Neuronal stem cell (in vitro differentiated cells): ENCODE measurements at regions not wholly inside any gene's neighbourhood (a gene's known extent, or its start where the extent isn't known, plus 50 kb on each side); places are given as distances from the start of the nearest gene placed in this dataset.

Source experiments
- DNase-seq: peaks from one replicate; pipeline ENCODE4 v3.0.0-alpha.2; 2013; ENCODE audit warnings: low spot score
- H2AFZ ChIP-seq: one replicate; pipeline ENCODE4 v1.6.1; 2013; ENCODE audit warnings: mild to moderate bottlenecking, low read length, inconsistent platforms
- H2AK5ac ChIP-seq: 2 replicates; pipeline ENCODE4 v1.6.1; 2013; ENCODE audit warnings: low read depth, mild to moderate bottlenecking, inconsistent platforms, low read length, moderate library complexity, mixed read lengths
- H2BK120ac ChIP-seq: 2 replicates; pipeline ENCODE4 v1.6.1; 2013; ENCODE audit warnings: low read depth, mild to moderate bottlenecking, inconsistent platforms, low read length, moderate library complexity, mixed read lengths
- H2BK12ac ChIP-seq: one replicate; pipeline ENCODE4 v1.6.1; 2013; ENCODE audit warnings: low read length, inconsistent platforms
- H2BK15ac ChIP-seq: 2 replicates; pipeline ENCODE4 v1.6.1; 2013; ENCODE audit warnings: mild to moderate bottlenecking, low read length, inconsistent platforms, mixed read lengths
- H2BK5ac ChIP-seq: one replicate; pipeline ENCODE4 v1.6.1; 2013; ENCODE audit warnings: inconsistent platforms, mild to moderate bottlenecking, low read length, moderate library complexity
- H3K14ac ChIP-seq: one replicate; pipeline ENCODE4 v1.6.1; 2013; ENCODE audit warnings: low read length, inconsistent platforms
- H3K18ac ChIP-seq: 2 replicates; pipeline ENCODE4 v1.6.1; 2013; ENCODE audit warnings: low read length, inconsistent platforms
- H3K23ac ChIP-seq: 2 replicates; pipeline ENCODE4 v1.6.1; 2013; ENCODE audit warnings: low read depth, mild to moderate bottlenecking, mixed read lengths, low read length, inconsistent platforms; ENCODE audit not compliant: poor library complexity
- H3K27ac ChIP-seq: replicated peaks from 3 replicates; pipeline ENCODE4 v1.5.1; 2013; ENCODE audit warnings: low read length, inconsistent platforms
- H3K27me3 ChIP-seq, 3 experiments: 2 replicates each; pipeline ENCODE4 v1.6.1; 2013; ENCODE audit warnings: low read length in 3 of 3, mild to moderate bottlenecking in 2 of 3, inconsistent platforms in 1 of 3, low read depth in 1 of 3, mixed read lengths in 1 of 3, moderate library complexity in 1 of 3; ENCODE audit not compliant: control insufficient read depth in 3 of 3, insufficient read depth in 3 of 3
- H3K36me3 ChIP-seq, 2 donors: replicated peaks in 1 of 2; 2 replicates each; pipeline ENCODE4 v1.6.1; 2013; ENCODE audit warnings: low read length in 2 of 2; ENCODE audit not compliant: control insufficient read depth in 2 of 2, insufficient read depth in 2 of 2
- H3K4ac ChIP-seq: 2 replicates; pipeline ENCODE4 v1.6.1; 2013; ENCODE audit warnings: inconsistent platforms, mild to moderate bottlenecking, low read length, moderate library complexity
- H3K4me1 ChIP-seq, 2 donors: 1 replicate in 1 of 2; 2 replicates in 1 of 2; pipeline ENCODE4 v1.6.1; 2013; ENCODE audit warnings: low read length in 2 of 2, low read depth in 1 of 2; ENCODE audit not compliant: control insufficient read depth in 2 of 2, insufficient read depth in 1 of 2
- H3K4me2 ChIP-seq: one replicate; pipeline ENCODE4 v1.6.1; 2013; ENCODE audit warnings: mild to moderate bottlenecking, low read length, inconsistent platforms; ENCODE audit not compliant: insufficient read depth, poor library complexity, severe bottlenecking
- H3K4me3 ChIP-seq, 2 donors: 2 replicates each; pipeline ENCODE4 v1.5.1; 2013; ENCODE audit warnings: low read length in 2 of 2, mild to moderate bottlenecking in 2 of 2, inconsistent platforms in 1 of 2, moderate library complexity in 1 of 2
- H3K79me1 ChIP-seq: one replicate; pipeline ENCODE4 v1.6.1; 2013; ENCODE audit warnings: low read depth, mild to moderate bottlenecking, inconsistent platforms, low read length, moderate library complexity
- H3K9ac ChIP-seq: one replicate; pipeline ENCODE4 v1.6.1; 2013; ENCODE audit warnings: mild to moderate bottlenecking, low read depth, low read length, inconsistent platforms; ENCODE audit not compliant: poor library complexity
- H3K9me3 ChIP-seq, 2 donors: replicated peaks in 1 of 2; 2 replicates each; pipeline versions ENCODE3 to v1.6.1; 2013; ENCODE audit warnings: low read length in 2 of 2, mild to moderate bottlenecking in 2 of 2, inconsistent platforms in 1 of 2, low read depth in 1 of 2, mixed read lengths in 1 of 2, moderate library complexity in 1 of 2; ENCODE audit not compliant: control insufficient read depth in 2 of 2, insufficient read depth in 1 of 2
- H4K8ac ChIP-seq: one replicate; pipeline ENCODE4 v1.6.1; 2013; ENCODE audit warnings: low read depth, mild to moderate bottlenecking, inconsistent platforms, low read length, moderate library complexity
- H4K91ac ChIP-seq: one replicate; pipeline ENCODE4 v1.6.1; 2013; ENCODE audit warnings: low read length, low read depth, mild to moderate bottlenecking, inconsistent platforms; ENCODE audit not compliant: poor library complexity
- WGBS, 2 donors: extraction: QIAGEN DNeasy Blood & Tissue Kit; methylation state at CpG; one replicate each; pipeline ENCODE4 v1.1.7; 2013; ENCODE audit warnings: missing lambda C conversion rate in 2 of 2, mixed read lengths in 1 of 2; ENCODE audit not compliant: insufficient read length in 2 of 2, insufficient replicate concordance in 1 of 2; ENCODE audit errors: extremely low coverage in 2 of 2; 5-methylcytosine and 5-hydroxymethylcytosine counted together

GRCh38 chr4:57492251-57492878 lies 382.2 kb upstream of the IGFBP7 start:
- H3K23ac ChIP-seq = no peak overlapping the region
- WGBS, 2 donors = no CpG with 5 or more reads among the region's 5 CpGs

GRCh38 chr4:57491388-57491787 lies 381.2 kb upstream of the IGFBP7 start:
- Histone ChIP-seq H3K27ac (no peak overlapping the region), H3K4ac (no peak overlapping the region), H3K27me3 (no peaks in the 10 kb centered on the region), H3K23ac (no peak overlapping the region), H3K4me2 (no peak overlapping the region), H2AFZ (no peak overlapping the region), H3K79me1 (no peaks in the 10 kb centered on the region), H3K18ac (no peak overlapping the region), H3K36me3 (no peaks in the 10 kb centered on the region), H2BK120ac (no peak overlapping the region), H3K9me3 (no peaks in the 10 kb centered on the region), H3K9ac (no peak overlapping the region), H3K4me1 (peaks cover 0 to 2% of the 10 kb centered on the region in 2 donors), H4K8ac (no peak overlapping the region), H3K4me3 (no peak overlapping the region), H2AK5ac (no peak overlapping the region), H2BK12ac (no peak overlapping the region), H2BK15ac (no peak overlapping the region), H3K14ac (no peak overlapping the region), H4K91ac (no peak overlapping the region), H2BK5ac (no peak overlapping the region)
- no CpG with 5 or more reads among the region's 3 CpGs for WGBS, 2 donors
- no peak for DNase-seq

More at GRCh38 chr4:57492251-57492878, 382.2 kb upstream of the IGFBP7 start:
- H3K27ac ChIP-seq = no peak overlapping the region
- no peak overlapping the region for H2BK12ac ChIP-seq
- H2AFZ ChIP-seq = no peak overlapping the region
- H3K14ac ChIP-seq = no peak overlapping the region
- no peaks in the 10 kb centered on the region for H3K79me1 ChIP-seq
- no peak overlapping the region for H3K4me2 ChIP-seq
- no peak overlapping the region for H3K4ac ChIP-seq
- no peak overlapping the region for H3K4me3 ChIP-seq
- no peak overlapping the region for H3K9ac ChIP-seq
- no peak overlapping the region for H4K91ac ChIP-seq
- no peak overlapping the region for H2BK120ac ChIP-seq
- no peak for DNase-seq
- no peaks in the 10 kb centered on the region for H3K27me3 ChIP-seq
- H3K4me1 ChIP-seq = peaks cover 0 to 4% of the 10 kb centered on the region in 2 donors
- no peak overlapping the region for H4K8ac ChIP-seq
- no peak overlapping the region for H2BK5ac ChIP-seq
- no peak overlapping the region for H3K18ac ChIP-seq
- H3K36me3 ChIP-seq = no peaks in the 10 kb centered on the region
- no peak overlapping the region for H2BK15ac ChIP-seq
- H2AK5ac ChIP-seq = no peak overlapping the region
- H3K9me3 ChIP-seq = no peaks in the 10 kb centered on the region

GRCh38 chr4:57490520-57491255 lies 380.5 kb upstream of the IGFBP7 start:
- no peak overlapping the region for H4K8ac ChIP-seq
- no peaks in the 10 kb centered on the region for H3K79me1 ChIP-seq
- no peak overlapping the region for H3K4me2 ChIP-seq
- no peak overlapping the region for H2AFZ ChIP-seq
- H2BK15ac ChIP-seq = no peak overlapping the region
- H3K14ac ChIP-seq = no peak overlapping the region
- DNase-seq = no peak
- H3K27ac ChIP-seq = no peak overlapping the region
- no peak overlapping the region for H3K9ac ChIP-seq
- H3K18ac ChIP-seq = no peak overlapping the region
- H4K91ac ChIP-seq = no peak overlapping the region
- no peak overlapping the region for H2BK120ac ChIP-seq
- H3K23ac ChIP-seq = no peak overlapping the region
- no peak overlapping the region for H2AK5ac ChIP-seq
- no peak overlapping the region for H2BK5ac ChIP-seq
- no peak overlapping the region for H3K4me3 ChIP-seq
- peaks cover 0 to 2% of the 10 kb centered on the region in 2 donors for H3K4me1 ChIP-seq
- no CpG with 5 or more reads among the region's 4 CpGs for WGBS, 2 donors
- no peaks in the 10 kb centered on the region for H3K27me3 ChIP-seq
- H3K4ac ChIP-seq = no peak overlapping the region
- no peak overlapping the region for H2BK12ac ChIP-seq
- no peaks in the 10 kb centered on the region for H3K9me3 ChIP-seq
- no peaks in the 10 kb centered on the region for H3K36me3 ChIP-seq

GRCh38 chr4:57488366-57489162 lies 378.4 kb upstream of the IGFBP7 start:
- DNase-seq = no peak
- no peak overlapping the region for H2BK5ac ChIP-seq
- no CpG with 5 or more reads among the region's 3 CpGs for WGBS, 2 donors

More at GRCh38 chr4:57488366-57489162, 378.4 kb upstream of the IGFBP7 start:
- H2BK12ac ChIP-seq = no peak overlapping the region
- H4K91ac ChIP-seq = no peak overlapping the region
- H3K23ac ChIP-seq = no peak overlapping the region
- H3K14ac ChIP-seq = no peak overlapping the region
- no peaks in the 10 kb centered on the region for H3K9me3 ChIP-seq
- H3K4me2 ChIP-seq = no peak overlapping the region
- no peak overlapping the region for H2BK15ac ChIP-seq
- H2AFZ ChIP-seq = no peak overlapping the region
- no peak overlapping the region for H2BK120ac ChIP-seq
- no peak overlapping the region for H3K27ac ChIP-seq
- H3K36me3 ChIP-seq = no peaks in the 10 kb centered on the region
- H3K27me3 ChIP-seq = no peaks in the 10 kb centered on the region
- H3K9ac ChIP-seq = no peak overlapping the region
- H3K4ac ChIP-seq = no peak overlapping the region
- no peaks in the 10 kb centered on the region for H3K79me1 ChIP-seq
- no peak overlapping the region for H3K4me3 ChIP-seq
- H3K18ac ChIP-seq = no peak overlapping the region
- H2AK5ac ChIP-seq = no peak overlapping the region
- peaks cover 0 to 2% of the 10 kb centered on the region in 2 donors for H3K4me1 ChIP-seq
- no peak overlapping the region for H4K8ac ChIP-seq
